Glutamatergic neuron (in vitro differentiated cells): ENCODE measurements at regions not wholly inside any gene's neighbourhood (a gene's known extent, or its start where the extent isn't known, plus 50 kb on each side); places are given as distances from the start of the nearest gene placed in this dataset.

Experiments
- DNase-seq: peaks from one replicate; pipeline ENCODE4 v3.0.0; 2022
- H3K27ac Mint-ChIP-seq: one replicate; pipeline ENCODE4 v1.8.0; 2020; ENCODE audit warnings: mild to moderate bottlenecking, mixed read lengths, inconsistent platforms; ENCODE audit not compliant: unreplicated experiment
- H3K27me3 Mint-ChIP-seq: one replicate; pipeline ENCODE4 v1.8.0; 2020; ENCODE audit warnings: mild to moderate bottlenecking, moderate library complexity, mixed read lengths, inconsistent platforms; ENCODE audit not compliant: unreplicated experiment
- H3K36me3 Mint-ChIP-seq: one replicate; pipeline ENCODE4 v1.8.0; 2020; ENCODE audit warnings: mild to moderate bottlenecking, mixed read lengths, inconsistent platforms; ENCODE audit not compliant: unreplicated experiment
- H3K4me1 Mint-ChIP-seq: one replicate; pipeline ENCODE4 v1.8.0; 2020; ENCODE audit warnings: mild to moderate bottlenecking, low read depth, mixed read lengths, inconsistent platforms; ENCODE audit not compliant: unreplicated experiment
- H3K4me3 Mint-ChIP-seq: one replicate; pipeline ENCODE4 v1.8.0; 2020; ENCODE audit warnings: mild to moderate bottlenecking, mixed read lengths, inconsistent platforms; ENCODE audit not compliant: unreplicated experiment
- H3K9me3 Mint-ChIP-seq: one replicate; pipeline ENCODE4 v1.8.0; 2020; ENCODE audit warnings: mild to moderate bottlenecking, moderate library complexity, mixed read lengths, inconsistent platforms; ENCODE audit not compliant: unreplicated experiment
- CTCF ChIP-seq: fragments of 200-600 bp; sonication (generic); IDR thresholded peaks from one replicate; pipeline ENCODE4 v1.5.0; 2021; ENCODE audit not compliant: partially characterized antibody, unreplicated experiment

DNA sequence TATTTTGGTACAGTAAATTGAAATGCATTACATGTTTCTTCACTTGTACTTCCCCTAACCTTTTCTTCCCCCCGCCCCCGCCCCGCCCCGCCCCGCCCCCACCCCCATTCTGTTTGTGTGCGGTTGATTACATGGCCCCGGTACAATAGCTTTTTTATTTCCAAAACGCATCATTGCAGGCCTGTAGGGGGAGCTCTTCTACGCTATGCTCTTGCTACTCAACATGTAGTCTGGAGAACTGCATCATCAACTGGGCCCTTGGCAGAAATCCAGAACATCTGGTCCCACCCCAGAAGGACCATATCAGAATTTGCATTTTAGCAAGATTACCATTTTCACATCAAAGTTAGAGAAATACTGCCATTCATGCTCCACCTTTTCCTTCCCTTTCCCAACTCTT is 333.3 kb upstream of the DDX53 start:
- TF ChIP-seq CTCF, result peak; percentile 24
- H3K4me3 Mint-ChIP-seq, result no peak overlapping the region
- no peaks in the 10 kb centered on the region for H3K36me3 Mint-ChIP-seq
- DNase-seq, result peak; percentile 18
- no peak overlapping the region for H3K27ac Mint-ChIP-seq
- H3K27me3 Mint-ChIP-seq, result no peaks in the 10 kb centered on the region
- no peaks in the 10 kb centered on the region for H3K9me3 Mint-ChIP-seq
- H3K4me1 Mint-ChIP-seq, result no peaks in the 10 kb centered on the region

- no peak overlapping the region for H3K27ac Mint-ChIP-seq
- no peaks in the 10 kb centered on the region for H3K4me1 Mint-ChIP-seq
- H3K27me3 Mint-ChIP-seq, result no peaks in the 10 kb centered on the region
- DNase-seq, result no peak
- peaks cover 6% of the 10 kb centered on the region for H3K36me3 Mint-ChIP-seq
- no peak for TF ChIP-seq CTCF
- H3K4me3 Mint-ChIP-seq, result no peak overlapping the region
- H3K9me3 Mint-ChIP-seq, result no peaks in the 10 kb centered on the region
Observed at GRCh38 chrX:22674932-22675331, 324.8 kb upstream of the DDX53 start.

- Mint-ChIP-seq H3K36me3 (no peaks in the 10 kb centered on the region), H3K4me1 (no peaks in the 10 kb centered on the region), H3K27ac (no peak overlapping the region), H3K9me3 (no peaks in the 10 kb centered on the region), H3K27me3 (no peaks in the 10 kb centered on the region), H3K4me3 (no peak overlapping the region)
- no peak for TF ChIP-seq CTCF
- peak; percentile 11 for DNase-seq
Observed at GRCh38 chrX:22686138-22686541, 313.6 kb upstream of the DDX53 start.

GRCh38 chrX:22689290-22689689 is 310.5 kb upstream of the DDX53 start:
- H3K9me3 Mint-ChIP-seq, result no peaks in the 10 kb centered on the region
- H3K27me3 Mint-ChIP-seq, result no peaks in the 10 kb centered on the region
- no peak for TF ChIP-seq CTCF
- H3K27ac Mint-ChIP-seq, result no peak overlapping the region
- no peak overlapping the region for H3K4me3 Mint-ChIP-seq
- no peaks in the 10 kb centered on the region for H3K36me3 Mint-ChIP-seq
- DNase-seq, result no peak
- H3K4me1 Mint-ChIP-seq, result no peaks in the 10 kb centered on the region

DNA sequence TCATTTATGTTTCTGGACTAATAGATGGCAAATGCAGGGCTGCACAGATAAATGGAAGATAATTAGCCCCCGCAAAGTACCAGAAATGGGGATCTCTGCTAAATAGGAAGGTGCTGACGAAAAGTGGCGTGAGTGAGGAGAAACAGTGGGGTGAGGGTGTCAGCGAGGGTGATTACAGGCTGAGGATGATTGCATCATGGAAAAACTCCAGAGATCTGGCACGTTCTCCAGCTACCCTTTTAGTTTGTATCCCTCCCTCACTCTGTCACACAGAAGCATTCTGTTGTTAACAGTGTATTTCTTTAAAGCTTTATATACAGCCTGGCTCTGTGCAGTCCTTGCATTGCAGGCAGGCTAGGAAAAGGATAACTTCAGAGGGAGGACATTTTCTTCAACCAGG is 309.6 kb upstream of the DDX53 start:
- no peak for DNase-seq
- H3K4me3 Mint-ChIP-seq, result no peak overlapping the region
- H3K36me3 Mint-ChIP-seq, result no peaks in the 10 kb centered on the region
- H3K9me3 Mint-ChIP-seq, result no peaks in the 10 kb centered on the region
- no peaks in the 10 kb centered on the region for H3K27me3 Mint-ChIP-seq
- H3K27ac Mint-ChIP-seq, result peak overlapping the region; percentile 7
- TF ChIP-seq CTCF, result no peak
- H3K4me1 Mint-ChIP-seq, result no peaks in the 10 kb centered on the region
